Loucy (cell line): ENCODE measurements at regions not wholly inside any gene's neighbourhood (a gene's known extent, or its start where the extent isn't known, plus 50 kb on each side); places are given as distances from the start of the nearest gene placed in this dataset.

Source experiments
- H2AFZ ChIP-seq: fragments of 200-600 bp; sonication (generic); 2 replicates; pipeline ENCODE4 v1.6.0; 2016; ENCODE audit warnings: antibody characterized with exemption, mild to moderate bottlenecking, low read length, moderate library complexity
- H3F3A ChIP-seq: fragments of 200-600 bp; 2 replicates; pipeline ENCODE4 v1.6.0; 2016; ENCODE audit warnings: antibody characterized with exemption, low read depth, mild to moderate bottlenecking
- H3K27me3 ChIP-seq: fragments of 200-600 bp; sonication (generic); 2 replicates; pipeline ENCODE4 v1.6.1; 2014; ENCODE audit warnings: low read length, mild to moderate bottlenecking; ENCODE audit not compliant: insufficient read depth, poor library complexity, severe bottlenecking
- H3K36me3 ChIP-seq: fragments of 200-600 bp; sonication (generic); 2 replicates; pipeline ENCODE4 v1.6.1; 2016; ENCODE audit warnings: low read length; ENCODE audit not compliant: insufficient read depth
- H3K4me1 ChIP-seq: fragments of 200-600 bp; sonication (generic); 2 replicates; pipeline ENCODE4 v1.5.1; 2014; ENCODE audit warnings: low read length, mild to moderate bottlenecking; ENCODE audit not compliant: insufficient read depth, poor library complexity, severe bottlenecking
- H3K4me2 ChIP-seq: fragments of 200-600 bp; sonication (generic); 2 replicates; pipeline ENCODE4 v1.6.0; 2014; ENCODE audit warnings: antibody characterized with exemption, low read length, low read depth, mild to moderate bottlenecking; ENCODE audit not compliant: poor library complexity, severe bottlenecking
- H3K4me3 ChIP-seq: fragments of 200-600 bp; sonication (generic); 2 replicates; pipeline ENCODE4 v1.5.1; 2014; ENCODE audit warnings: low read length, mild to moderate bottlenecking, mixed read lengths; ENCODE audit not compliant: poor library complexity, severe bottlenecking
- H3K79me2 ChIP-seq: fragments of 200-600 bp; sonication (generic); 2 replicates; pipeline ENCODE4 v1.6.1; 2014; ENCODE audit warnings: low read length; ENCODE audit not compliant: insufficient read depth
- H3K9ac ChIP-seq: fragments of 200-600 bp; sonication (generic); 2 replicates; pipeline ENCODE4 v1.6.0; 2014; ENCODE audit warnings: mild to moderate bottlenecking, low read depth, low read length, moderate library complexity; ENCODE audit not compliant: poor library complexity, severe bottlenecking
- H3K9me2 ChIP-seq: fragments of 200-600 bp; sonication (generic); replicated peaks from 2 replicates; pipeline ENCODE4 v1.6.1; 2016; ENCODE audit warnings: low read depth, low read length, mixed read lengths
- H3K9me3 ChIP-seq: fragments of 200-600 bp; sonication (generic); 2 replicates; pipeline ENCODE4 v1.6.1; 2014; ENCODE audit warnings: mild to moderate bottlenecking, antibody characterized with exemption, low read length, low read depth; ENCODE audit not compliant: insufficient read depth
- H4K20me1 ChIP-seq: fragments of 200-600 bp; sonication (generic); 2 replicates; pipeline ENCODE4 v1.6.0; 2014; ENCODE audit warnings: antibody characterized with exemption, low read length, mild to moderate bottlenecking; ENCODE audit not compliant: insufficient read depth, poor library complexity, severe bottlenecking
- CTCF ChIP-seq: fragments of 200-600 bp; sonication (generic); conservative IDR thresholded peaks from 2 replicates; pipeline ENCODE4 v1.5.1; 2014; ENCODE audit warnings: mild to moderate bottlenecking, antibody characterized with exemption, low read length
- EZH2phosphoT487 ChIP-seq: fragments of 200-600 bp; IDR thresholded peaks from 2 replicates; pipeline ENCODE4 v1.6.1; 2018; ENCODE audit warnings: antibody characterized with exemption, mild to moderate bottlenecking, moderate library complexity, borderline replicate concordance

GRCh38 chr2:12402440-12403139, 314.1 kb upstream of the TRIB2 start:
- Histone ChIP-seq H2AFZ (no peak overlapping the region), H3K79me2 (no peaks in the 10 kb centered on the region), H3K27me3 (no peaks in the 10 kb centered on the region), H3K36me3 (no peaks in the 10 kb centered on the region), H3K9me2 (no peaks in the 10 kb centered on the region), H3K9me3 (no peaks in the 10 kb centered on the region; the same call in 1 of the 2 replicates), H3K9ac (no peak overlapping the region), H3K4me2 (no peak overlapping the region), H3F3A (no peaks in the 10 kb centered on the region), H3K4me1 (no peaks in the 10 kb centered on the region), H4K20me1 (no peaks in the 10 kb centered on the region), H3K4me3 (no peak overlapping the region)
- TF ChIP-seq CTCF (no peak), EZH2phosphoT487 (no peak)

GRCh38 chr2:12404497-12404896, 312.2 kb upstream of the TRIB2 start:
- Histone ChIP-seq H3K4me2 (no peak overlapping the region), H3K9me2 (no peaks in the 10 kb centered on the region), H3K9me3 (no peaks in the 10 kb centered on the region; the same call in 1 of the 2 replicates), H3K9ac (no peak overlapping the region), H3K79me2 (no peaks in the 10 kb centered on the region), H3K4me1 (no peaks in the 10 kb centered on the region), H2AFZ (peak overlapping the region; percentile 26; the same call in 1 of the 2 replicates), H3F3A (no peaks in the 10 kb centered on the region), H3K27me3 (no peaks in the 10 kb centered on the region), H3K4me3 (no peak overlapping the region), H4K20me1 (no peaks in the 10 kb centered on the region), H3K36me3 (no peaks in the 10 kb centered on the region)
- TF ChIP-seq EZH2phosphoT487 = no peak
- no peak for TF ChIP-seq CTCF

GRCh38 chr2:12407160-12407559, 309.6 kb upstream of the TRIB2 start:
- Histone ChIP-seq H3K9me3 (no peaks in the 10 kb centered on the region; the same call in 1 of the 2 replicates), H3K9ac (no peak overlapping the region), H2AFZ (no peak overlapping the region), H3K9me2 (no peaks in the 10 kb centered on the region), H4K20me1 (no peaks in the 10 kb centered on the region), H3K4me1 (no peaks in the 10 kb centered on the region), H3K4me3 (no peak overlapping the region), H3K4me2 (no peak overlapping the region), H3K27me3 (no peaks in the 10 kb centered on the region), H3K36me3 (no peaks in the 10 kb centered on the region), H3F3A (no peaks in the 10 kb centered on the region), H3K79me2 (no peaks in the 10 kb centered on the region)
- TF ChIP-seq EZH2phosphoT487 = no peak
- no peak for TF ChIP-seq CTCF
